GM19395 (cell line): ENCODE measurements at regions not wholly inside any gene's neighbourhood (a gene's known extent, or its start where the extent isn't known, plus 50 kb on each side); places are given as distances from the start of the nearest gene placed in this dataset.
"Not testable (repeated sequence)": the region's sequence is repeated elsewhere in the genome, so short reads cannot be mapped to it uniquely, and the experiment has no call there.

ENCODE experiments used
- ATAC-seq: cut with Tn5 transposase; IDR thresholded peaks from one replicate; pipeline ENCODE4 v1.9.1; 2021; ENCODE audit warnings: mild to moderate bottlenecking, moderate library complexity; ENCODE audit not compliant: unreplicated experiment

DNA sequence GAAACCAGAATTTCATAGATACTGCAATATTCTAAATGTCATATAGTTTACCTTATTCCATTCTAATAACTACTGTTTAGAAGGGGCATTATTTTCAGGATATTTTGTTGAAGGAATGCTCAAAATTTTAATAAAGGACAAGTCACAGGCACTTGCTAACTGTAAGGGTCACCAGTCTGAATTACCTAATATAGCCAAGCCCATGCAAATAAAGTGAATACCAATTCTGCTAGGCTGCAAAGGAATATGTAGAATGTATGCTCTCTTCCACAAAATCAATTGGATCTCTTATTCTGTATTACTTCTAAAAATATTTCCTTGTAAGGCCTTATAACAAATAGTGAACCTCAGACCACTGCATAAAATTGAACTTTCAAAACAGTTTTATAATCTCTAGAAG lies 52.3 kb upstream of the FAT4 start:
- no peak for ATAC-seq

DNA sequence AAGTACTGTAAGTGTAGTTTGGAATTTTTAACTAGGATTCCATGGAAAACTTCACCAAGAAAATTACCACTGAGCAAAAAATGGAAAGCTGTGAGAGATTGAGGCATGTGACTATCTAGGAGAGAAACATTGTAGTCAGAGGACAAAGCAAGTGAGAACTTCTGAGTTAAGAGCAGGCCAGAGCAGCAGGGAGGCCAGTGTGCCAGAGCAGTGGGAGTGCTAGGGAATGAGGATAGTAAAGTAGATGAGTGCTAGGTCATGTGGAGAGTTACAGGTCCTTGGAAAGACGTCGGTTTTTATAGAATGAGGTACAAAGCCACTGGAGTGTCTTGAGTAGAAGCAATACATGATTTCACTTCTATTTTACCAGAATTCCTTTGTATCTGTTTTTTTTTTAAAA lies 52.7 kb upstream of the FAT4 start:
- ATAC-seq = no peak

DNA sequence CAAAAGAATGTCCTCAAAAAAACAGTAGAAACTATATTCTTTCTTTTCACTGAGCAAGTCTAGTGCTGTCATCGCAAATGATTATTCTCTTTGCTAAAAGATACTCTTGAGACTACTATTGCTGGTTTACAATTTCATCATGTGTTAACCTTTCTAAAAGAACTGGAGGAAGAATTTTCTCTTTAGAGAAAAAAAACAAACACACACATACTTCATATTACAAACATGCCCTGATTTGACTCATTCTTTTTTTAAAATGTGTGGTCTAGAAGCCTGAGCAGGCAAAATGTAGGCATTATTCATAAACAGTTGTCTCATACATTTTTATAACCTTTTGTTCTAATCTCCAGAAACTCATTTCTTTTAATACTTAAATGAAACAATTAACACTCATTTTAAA lies 60.6 kb upstream of the FAT4 start:
- no peak for ATAC-seq

DNA sequence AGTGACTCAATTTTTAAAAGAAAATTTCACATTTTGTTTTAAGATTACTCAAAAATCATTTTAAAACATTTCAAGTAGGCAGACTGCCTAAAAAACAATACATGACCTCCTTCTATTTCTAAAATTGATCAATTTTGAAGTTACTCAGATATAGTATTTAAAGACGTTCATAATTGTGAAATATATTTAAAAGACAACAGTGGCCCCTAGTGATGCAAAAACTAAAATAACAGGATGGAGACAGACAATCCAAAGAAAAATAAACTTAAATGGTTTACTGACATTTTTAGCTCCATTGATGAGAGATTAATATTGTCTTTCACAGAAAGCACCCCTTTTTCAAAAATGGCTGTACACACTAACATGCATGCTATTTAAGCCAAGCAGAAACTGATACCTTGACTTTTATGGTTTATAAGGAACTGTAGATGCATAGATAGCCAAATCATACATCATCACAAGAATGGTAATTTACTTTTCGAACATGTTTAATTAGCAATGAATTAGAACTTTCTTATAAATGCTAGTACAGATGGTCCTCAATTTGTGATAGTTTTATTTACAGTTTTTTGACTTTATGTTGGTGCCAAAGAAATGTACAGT lies 69.8 kb upstream of the FAT4 start:
- ATAC-seq = no peak

DNA sequence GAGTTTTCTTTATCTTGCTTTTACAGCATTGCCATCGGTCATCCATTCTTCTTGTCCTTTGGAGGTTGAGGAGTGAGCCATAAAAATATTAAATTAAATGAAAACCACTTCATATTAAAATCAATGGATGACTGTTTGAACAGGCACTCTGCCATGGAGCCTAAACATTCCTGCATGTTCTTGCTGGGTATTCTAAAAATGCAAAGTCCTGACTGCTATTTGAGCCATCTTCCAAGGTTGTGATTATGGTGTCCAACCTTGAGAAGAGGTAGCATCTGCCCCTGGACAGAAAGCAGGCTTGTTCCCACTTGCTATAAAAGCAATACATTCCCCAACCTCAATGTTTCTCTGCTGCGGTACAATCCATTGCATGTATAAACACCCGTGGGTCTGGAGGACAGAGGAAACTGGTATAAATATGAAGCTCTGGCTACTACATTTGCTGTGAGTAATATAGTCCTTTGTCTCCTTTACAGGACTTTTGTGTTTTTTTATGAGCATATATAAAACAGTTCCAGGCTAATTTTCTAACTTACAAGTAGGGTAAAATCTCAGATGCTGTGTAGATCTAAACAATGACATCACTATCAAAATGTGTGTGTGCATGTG lies 70.9 kb upstream of the FAT4 start:
- no peak for ATAC-seq

DNA sequence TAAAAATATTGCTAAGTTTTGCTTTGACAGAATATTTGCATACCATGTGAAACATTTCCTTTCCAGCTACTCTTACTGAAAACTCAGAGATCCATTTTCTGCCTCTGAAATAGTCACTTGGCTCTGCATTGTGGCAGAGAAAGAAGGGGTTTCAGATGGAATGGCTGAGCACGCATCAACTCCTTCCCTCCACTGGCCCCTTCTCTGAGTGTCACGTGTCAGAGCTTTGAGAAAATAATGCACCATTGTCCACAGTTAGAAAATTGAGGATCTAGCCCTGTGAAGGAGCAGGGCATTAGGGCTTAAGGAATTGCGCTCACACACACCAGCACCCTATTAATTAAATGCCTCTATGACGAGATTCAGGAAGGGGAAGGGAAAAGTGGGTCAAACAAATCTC lies 78.8 kb upstream of the FAT4 start:
- no peak for ATAC-seq

DNA sequence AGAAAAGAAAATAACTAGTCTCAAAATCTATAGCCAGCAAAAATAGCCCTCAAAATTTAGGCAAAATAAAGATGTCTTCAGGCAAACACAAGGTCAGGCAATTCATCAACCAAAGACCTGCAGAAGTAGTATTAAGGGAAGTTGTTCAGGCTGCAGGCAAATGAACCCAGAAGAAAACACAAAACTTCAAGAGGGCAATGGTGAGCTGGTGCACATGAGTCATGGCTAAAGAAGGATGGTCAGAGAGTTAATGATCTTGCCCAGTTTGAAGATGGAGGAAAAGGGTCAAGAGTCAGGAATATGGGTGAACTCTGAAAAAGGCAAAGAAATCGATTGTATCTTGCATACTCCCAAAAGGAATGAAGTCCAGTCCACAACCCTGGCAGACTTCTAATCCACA lies 83.1 kb upstream of the FAT4 start:
- ATAC-seq = no peak

DNA sequence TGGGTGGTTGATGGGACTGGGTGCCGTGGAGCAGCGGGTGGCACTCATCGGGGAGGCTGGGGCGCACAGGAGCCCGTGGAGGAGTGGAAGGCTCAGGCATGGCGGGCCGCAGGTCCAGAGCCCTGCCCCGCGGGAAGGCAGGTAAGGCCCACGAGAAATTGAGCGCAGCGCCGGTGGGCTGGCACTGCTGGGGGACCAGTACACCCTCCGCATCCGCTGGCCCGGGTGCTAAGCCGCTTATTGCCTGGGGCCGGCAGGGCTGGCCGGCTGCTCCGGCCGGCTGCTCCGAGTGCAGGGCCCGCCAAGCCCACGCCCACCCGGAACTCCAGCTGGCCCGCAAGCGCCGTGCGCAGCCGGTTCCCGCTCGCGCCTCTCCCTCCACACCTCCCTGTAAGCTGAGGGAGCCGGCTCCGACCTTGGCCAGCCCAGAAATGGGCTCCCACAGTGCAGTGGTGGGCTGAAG lies 85.1 kb upstream of the FAT4 start:
- no peak for ATAC-seq

DNA sequence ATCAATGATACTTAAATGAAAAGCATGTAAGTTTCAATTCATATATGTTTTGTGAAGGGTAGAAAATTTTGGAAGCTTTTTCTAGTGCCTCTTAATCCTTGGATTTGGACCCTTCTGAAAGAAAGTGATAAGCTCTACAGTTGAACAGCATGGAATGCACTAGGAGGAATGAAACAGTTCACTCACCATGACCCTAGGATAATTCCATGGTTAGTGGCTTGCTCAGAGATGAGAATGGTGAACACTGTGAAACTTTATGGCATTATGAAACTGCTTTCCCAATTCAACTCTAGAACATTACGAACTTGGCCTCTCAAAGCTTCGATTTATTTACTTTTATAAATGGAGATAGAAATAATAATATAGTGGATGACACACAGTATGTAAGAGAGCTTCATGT lies 88.9 kb upstream of the FAT4 start:
- no peak for ATAC-seq

DNA sequence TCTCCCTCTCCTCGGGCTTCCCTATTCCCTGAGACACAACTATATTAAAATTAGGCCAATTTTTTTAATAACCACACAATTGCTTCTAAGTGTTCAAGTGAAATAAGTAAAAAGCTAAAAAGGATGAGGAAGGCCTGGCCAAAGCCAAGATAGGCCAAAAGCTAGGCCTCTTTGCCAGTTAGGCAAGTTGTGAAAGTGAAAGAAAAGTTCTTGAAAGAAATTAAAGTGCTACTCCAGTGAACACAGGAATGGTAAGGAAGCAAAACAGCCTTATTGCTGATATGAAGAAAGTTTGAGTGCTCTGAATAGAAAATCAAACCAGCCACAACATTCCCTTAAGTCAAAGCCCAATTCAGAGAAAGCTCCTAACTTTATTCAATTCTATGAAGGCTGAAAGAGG lies 114.2 kb upstream of the FAT4 start:
- no peak for ATAC-seq

DNA sequence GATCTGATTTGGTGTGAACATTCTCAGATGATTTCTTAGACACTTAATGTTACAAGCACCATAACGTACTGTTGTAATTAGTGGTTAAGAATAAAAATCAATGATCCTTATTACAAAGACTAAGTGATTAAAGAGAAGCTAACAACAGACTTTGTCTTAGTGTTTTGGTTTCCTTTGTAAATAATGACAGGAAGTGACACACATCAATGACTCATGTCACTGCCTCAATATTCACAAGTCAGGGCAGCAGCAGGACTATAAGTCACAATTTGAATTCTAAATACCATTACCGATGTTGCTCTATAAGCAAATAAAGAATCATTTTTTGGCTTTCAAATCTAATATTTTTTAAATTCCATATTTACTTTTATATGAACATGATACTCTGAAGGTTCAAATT lies 115.8 kb upstream of the FAT4 start:
- ATAC-seq = no peak

DNA sequence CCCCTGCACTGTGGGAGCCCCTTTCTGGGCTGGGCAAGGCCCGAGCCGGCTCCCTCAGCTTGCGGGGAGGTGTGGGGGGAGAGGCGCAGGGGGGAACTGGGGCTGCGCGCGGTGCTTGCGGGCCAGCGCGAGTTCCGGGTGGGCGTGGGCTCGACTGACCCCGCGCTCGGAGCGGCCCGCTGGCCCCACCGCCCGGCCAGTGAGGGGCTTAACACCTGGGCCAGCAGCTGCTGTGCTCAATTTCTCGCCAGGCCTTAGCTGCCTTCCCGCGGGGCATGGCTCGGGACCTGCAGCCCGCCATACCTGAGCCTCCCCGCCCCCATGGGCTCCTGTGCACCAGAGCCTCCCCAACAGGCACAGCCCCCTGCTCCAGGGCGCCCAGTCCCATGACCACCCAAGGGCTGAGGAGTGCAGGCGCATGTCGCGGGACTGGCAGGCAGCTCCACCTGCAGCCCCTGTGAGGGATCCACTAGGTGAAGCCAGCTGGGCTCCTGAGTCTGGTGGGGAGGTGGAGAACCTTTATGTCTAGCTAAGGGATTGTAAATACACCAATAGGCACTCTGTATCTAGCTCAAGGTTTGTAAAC lies 122.8 kb upstream of the FAT4 start:
- ATAC-seq = not testable (repeated sequence)

DNA sequence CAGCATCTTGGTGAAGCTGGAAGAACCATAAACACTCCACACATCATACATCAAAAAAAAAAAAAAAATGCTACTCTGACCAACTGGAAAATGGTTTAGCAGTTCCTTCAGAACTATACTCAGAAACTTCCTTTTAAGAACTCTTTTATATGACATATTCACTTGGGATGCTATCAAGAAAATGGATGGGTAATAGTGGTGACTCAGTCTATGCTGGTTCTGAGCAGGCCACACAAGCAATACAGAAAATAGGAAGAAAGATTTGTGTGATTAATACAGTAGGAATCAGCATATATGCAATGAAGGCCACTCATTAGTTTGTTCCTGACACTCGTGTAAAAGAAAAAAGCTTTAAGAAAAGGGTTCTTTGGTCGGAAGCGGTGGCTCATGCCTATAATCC lies 123.5 kb upstream of the FAT4 start:
- ATAC-seq = no peak

DNA sequence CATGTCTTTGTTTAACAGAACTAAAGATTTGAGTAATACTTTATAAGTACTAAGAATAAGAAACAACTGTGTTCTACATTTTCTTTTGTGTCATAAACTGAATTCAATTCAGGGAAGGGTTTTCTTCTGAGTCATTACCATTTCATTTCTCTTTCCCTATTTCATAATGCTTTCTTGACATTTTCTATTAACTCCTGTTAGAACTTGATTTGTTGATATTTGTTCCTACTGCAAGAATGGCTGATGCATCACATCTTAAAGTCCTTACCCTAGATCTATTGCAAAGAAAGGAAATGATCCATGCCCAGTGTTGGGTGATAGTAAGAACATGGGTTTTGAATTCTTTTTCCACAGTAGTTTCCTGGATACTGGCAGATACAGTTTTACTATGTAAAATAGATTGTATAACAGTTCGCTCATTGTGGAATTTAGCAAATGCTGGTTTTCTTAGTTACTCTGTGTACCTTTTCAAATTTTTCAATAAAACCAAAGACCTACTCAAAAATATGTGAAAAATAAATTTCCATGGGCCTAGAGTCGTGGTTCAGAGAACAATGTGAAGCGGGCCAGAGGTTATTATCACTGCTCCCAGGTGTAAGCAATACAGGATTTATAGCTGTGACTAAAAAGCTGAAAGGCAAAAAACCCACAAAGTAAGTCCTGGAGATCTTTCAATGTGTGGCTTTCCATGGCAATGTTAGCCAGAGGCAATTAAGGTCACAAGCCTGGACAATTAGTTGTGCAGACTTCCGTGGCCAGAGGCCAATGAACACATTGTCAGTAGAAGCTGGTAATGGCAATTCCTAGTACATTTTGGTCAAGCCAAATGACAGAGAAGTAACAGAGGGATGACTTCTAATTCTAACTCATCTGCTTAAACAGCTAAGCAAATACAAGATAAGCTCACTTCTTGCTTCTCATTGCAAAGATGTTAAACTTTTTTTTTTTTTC lies 127.3 kb upstream of the FAT4 start:
- ATAC-seq = no peak

DNA sequence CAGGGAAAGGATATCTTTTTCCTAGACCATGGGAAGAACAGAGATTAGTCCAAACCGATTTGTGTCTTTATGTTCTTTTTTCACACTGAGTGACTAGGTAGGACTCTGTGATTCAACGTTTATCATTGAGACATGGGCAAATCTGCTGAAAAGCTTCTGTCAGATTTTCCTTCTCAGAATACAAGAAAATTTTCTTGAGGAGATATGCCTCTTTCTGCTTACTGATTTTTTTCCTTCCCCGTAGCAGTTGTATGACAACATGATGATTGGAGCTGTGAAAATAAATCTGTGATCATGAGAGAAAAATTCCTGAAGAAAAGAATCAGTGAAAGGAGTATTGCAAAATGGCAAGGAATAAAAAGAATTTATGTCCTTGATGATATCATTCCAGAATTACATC lies 130.6 kb upstream of the FAT4 start:
- no peak for ATAC-seq

DNA sequence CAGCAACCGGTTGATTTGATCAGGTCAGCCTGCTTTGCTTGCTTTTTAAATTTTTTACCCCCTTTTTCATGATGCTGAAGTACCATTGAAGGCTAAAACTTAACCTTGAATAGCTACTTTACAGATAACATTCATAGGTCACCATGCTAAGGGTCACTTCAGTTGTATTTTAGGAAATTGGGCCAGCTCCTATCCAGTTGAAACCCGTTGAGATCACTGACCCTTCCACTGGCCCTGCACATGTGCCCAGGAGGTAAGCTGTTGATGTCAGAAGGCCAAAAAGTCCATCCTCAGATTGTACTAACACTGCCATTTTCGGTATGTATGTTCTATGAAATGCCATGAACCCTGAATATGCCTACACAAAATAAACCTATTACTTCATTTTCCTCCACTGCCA lies 133.0 kb upstream of the FAT4 start:
- no peak for ATAC-seq

DNA sequence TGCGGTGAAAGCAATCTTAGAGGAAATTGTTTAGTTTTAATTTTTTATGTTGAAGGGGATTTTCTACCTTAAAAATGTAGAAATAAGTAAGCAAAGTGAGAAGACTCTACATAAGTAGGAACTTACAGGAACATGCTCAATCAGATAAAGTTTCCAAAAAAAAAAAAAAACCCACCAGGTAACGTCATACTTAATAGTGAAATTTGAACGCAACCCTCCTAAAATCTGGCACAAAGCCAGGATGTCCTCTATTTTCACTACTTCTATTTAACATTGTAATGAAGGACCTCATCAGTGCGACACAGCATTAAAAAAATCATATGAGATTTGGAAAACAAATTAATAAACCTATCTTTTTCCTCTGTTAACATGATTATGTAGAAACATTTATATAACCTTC lies 135.0 kb upstream of the FAT4 start:
- ATAC-seq = no peak

DNA sequence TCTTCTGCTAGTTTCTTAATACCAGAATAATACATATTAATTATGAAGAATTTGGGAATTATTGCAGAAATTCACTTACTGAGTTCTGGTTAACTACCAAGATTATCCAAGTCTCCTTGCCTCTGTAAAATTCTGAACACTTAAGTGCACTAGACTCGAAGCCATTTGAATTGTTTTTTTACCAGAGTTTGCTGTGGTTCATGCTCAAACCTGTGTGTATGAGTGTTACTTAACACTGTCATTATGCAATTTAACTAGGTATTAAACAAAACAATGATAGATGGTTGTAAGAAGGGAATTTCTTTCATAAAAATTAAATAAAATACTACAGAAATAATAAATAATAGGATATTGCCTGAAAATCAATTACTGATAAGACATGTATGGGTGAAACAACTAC lies 145.6 kb upstream of the FAT4 start:
- no peak for ATAC-seq

DNA sequence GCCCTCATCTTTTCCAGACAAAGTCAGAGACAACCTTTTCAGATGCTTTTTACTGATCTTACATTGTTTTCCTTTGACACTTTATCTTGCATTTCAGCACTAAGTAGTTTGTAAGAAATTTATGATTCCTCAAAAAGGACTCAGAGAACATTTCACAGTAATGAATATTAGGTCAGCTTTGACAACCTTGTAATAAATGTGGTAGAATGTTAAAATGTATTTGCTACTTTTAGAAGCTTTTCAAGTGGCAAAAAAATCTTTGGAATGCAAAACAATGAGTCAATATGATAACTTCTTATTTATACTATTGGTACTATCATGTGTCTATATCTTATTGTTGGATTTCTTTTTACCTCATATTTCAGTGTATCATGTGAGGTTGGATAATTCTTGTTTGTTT lies 146.2 kb upstream of the FAT4 start:
- ATAC-seq = no peak

DNA sequence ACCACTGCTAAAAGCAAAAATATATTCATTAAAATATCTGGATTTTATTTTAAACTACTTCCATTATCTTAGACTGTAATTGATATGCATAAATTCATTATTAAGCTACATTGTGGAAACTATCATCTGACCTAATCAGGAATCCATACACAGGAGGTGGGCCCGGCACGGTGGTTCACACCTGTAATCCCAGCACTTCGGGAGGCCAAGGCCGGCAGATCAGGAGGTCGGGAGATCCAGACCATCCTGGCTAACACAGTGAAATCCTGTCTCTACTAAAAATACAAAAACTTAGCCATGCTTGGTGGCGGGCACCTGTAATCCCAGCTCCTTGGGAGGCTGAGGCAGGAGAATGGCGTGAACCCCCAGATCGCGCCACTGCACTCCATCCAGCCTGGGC lies 148.7 kb upstream of the FAT4 start:
- ATAC-seq = not testable (repeated sequence)

DNA sequence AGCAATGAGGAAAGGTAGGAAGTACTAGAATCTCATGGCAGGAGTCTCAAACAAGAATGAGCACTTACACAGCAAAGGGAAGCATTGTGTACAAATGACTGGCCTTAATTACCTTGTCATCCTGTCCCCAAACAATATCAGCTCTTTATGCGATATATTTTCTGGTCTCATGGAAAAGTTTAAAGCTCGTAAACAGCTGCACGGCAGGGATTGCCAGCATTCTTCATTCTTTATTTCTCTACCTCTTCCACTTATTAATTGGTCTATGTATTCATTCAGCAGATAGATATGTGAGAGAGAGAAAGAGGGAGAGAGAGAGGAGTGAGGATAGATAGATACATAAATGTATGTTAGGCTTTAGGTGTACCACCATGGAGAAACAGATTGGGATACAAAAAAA lies 155.8 kb upstream of the FAT4 start:
- no peak for ATAC-seq

DNA sequence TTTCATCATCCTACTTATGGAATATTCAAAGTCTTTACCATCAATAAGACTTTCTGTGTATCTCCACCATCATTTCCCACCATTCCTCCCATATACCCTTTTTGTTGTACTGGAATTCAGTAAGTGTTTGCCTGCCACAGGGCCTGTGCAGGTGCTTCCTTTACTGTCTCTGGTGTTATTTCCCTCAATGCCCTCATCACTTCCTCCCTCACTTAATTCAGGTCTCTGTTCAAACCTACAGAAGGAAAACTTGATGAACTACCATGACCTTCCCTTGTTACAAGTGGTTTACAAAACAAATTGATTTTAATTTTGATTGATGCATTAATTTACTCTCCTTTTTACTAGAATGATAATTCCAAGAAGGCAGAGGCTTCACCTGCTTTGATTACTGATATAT lies 159.5 kb upstream of the FAT4 start:
- no peak for ATAC-seq
